ENCODE measurements at regions not wholly inside any gene's neighbourhood (a gene's known extent, or its start where the extent isn't known, plus 50 kb on each side); places are given as distances from the start of the nearest gene placed in this dataset.
"Not testable (repeated sequence)": the region's sequence is repeated elsewhere in the genome, so short reads cannot be mapped to it uniquely, and the experiment has no call there.

DNA sequence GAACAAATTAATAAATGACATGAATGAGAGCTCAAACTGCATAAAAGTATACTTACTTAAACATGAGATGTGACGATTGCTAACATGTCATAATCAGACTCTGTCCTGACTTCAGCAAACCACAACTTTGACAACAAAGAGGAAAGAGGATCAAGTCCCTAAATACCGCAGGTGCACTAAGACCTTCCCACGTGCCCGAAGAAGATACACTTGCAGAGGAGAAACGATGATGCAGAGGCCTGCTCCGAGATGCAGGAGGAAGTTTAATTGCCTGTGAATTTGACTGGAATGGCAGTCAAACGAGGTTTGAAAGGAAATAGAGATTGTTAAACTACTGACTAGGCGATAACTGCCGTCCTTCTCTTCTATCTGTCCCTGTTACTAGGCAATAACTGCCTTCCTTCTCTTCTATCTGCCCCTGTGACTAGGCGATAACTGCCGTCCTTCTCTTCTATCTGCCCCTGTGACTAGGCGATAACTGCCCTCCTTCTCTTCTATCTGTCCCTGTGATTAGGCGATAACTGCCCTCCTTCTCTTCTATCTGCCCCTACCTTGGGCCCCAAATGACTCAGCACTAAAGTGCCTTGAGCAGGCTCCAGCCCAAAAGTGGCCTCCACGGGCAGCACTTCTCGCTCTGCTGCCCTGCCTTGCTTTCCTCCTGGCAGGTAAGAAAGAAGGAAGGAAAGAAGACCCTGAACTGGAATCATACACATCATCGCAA lies 2226.0 kb upstream of the DEFB115 start:
- H3K9me3 ChIP-seq; DNase-seq; H3K27ac ChIP-seq; H3K4me3 ChIP-seq; H3K27me3 ChIP-seq; H3K4me1 ChIP-seq; intact Hi-C loops (cut with DNase I; ENCODE audit: low total_unique reads); H3K36me3 ChIP-seq: not testable (repeated sequence)

DNA sequence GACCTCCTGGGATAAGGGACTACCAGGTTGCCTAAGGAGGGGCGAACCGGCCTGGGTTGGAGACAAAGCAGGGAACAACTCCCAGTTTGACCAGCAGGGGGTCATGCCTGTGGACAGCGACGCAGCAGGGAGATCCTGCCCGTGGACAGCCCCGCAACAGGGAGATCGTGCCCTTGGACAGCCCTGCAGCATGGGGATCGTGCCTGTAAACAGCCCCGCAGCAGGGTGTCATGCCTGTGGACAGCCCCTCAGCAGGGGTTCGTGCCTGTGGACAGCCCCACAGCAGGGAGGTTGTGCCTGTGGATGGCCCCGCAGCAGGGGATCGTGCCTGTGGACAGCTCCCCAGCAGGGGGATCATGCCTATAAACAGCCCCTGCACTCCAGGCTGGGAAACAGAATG lies 2213.2 kb upstream of the DEFB115 start:
- DNase-seq; H3K4me1 ChIP-seq; H3K27me3 ChIP-seq; intact Hi-C loops (cut with DNase I; ENCODE audit: low total_unique reads); H3K27ac ChIP-seq; H3K36me3 ChIP-seq; H3K9me3 ChIP-seq; H3K4me3 ChIP-seq: not testable (repeated sequence)

DNA sequence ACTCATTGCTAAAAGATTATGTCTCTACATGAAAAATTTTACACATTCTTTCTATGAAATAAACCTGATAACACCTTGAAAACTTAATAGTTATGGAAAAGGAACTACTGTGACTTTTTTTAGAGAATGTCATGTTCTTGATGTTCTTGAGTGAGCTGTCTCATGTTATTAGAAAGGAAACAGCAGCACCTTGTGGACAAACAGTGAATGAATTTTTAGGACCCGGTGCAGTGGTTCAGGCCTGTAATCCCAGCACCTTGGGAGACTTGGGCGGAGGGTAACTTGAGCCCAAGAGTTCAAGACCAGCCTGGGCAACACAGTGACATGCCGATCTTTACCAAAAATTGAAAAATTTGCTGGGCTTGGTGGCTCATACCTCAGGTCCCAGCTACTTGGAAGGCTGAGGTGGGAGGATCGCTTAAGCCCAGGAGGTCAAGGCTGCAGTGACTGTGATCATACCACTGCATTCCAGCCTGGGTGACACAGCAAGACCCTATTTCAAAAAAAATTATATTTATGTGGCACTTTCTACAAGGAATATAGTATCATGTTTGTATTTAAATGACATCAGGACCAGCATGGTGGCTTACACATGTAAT lies 2207.4 kb upstream of the DEFB115 start:
- DNase-seq; H3K27me3 ChIP-seq; H3K9me3 ChIP-seq; H3K4me1 ChIP-seq; H3K4me3 ChIP-seq; H3K27ac ChIP-seq; H3K36me3 ChIP-seq; intact Hi-C loops (cut with DNase I; ENCODE audit: low total_unique reads): not testable (repeated sequence)

DNA sequence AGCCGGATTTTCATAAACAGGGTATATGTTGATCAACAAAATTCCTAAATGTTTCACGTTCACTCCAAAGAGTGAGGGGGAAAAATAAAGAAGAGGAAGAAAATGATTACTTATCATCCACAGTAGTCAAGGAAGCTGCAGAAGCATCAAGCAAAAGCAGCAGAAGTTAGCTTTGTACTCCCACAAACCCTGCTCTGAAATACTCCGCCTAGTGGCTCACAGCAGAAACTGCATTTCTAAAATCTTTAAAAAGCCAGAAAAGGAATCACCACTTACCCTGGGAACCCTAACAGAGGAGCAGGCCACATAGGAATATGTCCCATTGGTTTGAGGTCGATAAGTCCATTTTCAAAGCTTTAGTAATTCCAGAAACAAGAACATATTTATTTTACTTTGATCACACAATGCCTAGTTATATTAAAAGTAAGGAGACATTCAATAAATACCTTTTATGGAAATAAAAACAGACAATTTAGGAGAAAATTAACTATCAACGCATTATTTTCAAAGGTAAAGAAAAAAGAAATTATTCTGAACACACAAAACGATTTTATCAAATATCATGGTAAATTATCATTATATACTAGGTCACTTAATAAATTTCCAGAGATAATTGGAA lies 2199.5 kb upstream of the DEFB115 start:
- H3K27ac ChIP-seq; H3K4me1 ChIP-seq; H3K9me3 ChIP-seq; H3K4me3 ChIP-seq; intact Hi-C loops (cut with DNase I; ENCODE audit: low total_unique reads); H3K27me3 ChIP-seq; DNase-seq; H3K36me3 ChIP-seq: not testable (repeated sequence)
- TF ChIP-seq, protein P1, sequence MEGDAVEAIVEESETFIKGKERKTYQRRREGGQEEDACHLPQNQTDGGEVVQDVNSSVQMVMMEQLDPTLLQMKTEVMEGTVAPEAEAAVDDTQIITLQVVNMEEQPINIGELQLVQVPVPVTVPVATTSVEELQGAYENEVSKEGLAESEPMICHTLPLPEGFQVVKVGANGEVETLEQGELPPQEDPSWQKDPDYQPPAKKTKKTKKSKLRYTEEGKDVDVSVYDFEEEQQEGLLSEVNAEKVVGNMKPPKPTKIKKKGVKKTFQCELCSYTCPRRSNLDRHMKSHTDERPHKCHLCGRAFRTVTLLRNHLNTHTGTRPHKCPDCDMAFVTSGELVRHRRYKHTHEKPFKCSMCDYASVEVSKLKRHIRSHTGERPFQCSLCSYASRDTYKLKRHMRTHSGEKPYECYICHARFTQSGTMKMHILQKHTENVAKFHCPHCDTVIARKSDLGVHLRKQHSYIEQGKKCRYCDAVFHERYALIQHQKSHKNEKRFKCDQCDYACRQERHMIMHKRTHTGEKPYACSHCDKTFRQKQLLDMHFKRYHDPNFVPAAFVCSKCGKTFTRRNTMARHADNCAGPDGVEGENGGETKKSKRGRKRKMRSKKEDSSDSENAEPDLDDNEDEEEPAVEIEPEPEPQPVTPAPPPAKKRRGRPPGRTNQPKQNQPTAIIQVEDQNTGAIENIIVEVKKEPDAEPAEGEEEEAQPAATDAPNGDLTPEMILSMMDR (IDR thresholded peaks at IDR 0.05), result peak; percentile 23 to 29

DNA sequence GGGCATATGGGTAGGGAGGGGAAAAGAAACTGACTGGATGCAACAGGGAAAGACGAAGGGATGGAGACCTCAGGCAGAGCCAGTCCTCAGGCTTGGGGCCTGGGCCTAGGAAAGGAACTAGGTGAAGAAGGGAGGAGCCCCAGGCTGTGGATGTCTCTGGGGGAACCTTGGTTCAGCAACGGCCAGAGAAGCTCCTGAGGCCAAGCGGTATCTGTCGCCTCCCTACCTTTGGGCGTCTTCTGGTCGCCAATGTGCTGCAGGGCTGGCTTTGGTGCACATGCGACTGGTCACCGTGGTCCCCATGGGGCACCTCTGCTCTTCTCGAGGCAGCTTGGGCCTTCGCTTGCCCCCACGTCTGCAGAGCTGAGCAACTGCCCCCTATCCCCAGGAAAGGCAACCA lies 2195.0 kb upstream of the DEFB115 start:
- H3K4me1 ChIP-seq; H3K27ac ChIP-seq; H3K36me3 ChIP-seq; H3K4me3 ChIP-seq; H3K27me3 ChIP-seq; intact Hi-C loops (cut with DNase I; ENCODE audit: low total_unique reads); DNase-seq: not testable (repeated sequence)
- peaks cover 0 to 20% (median 6%) of the 10 kb centered on the region in 3 donors for H3K9me3 ChIP-seq

DNA sequence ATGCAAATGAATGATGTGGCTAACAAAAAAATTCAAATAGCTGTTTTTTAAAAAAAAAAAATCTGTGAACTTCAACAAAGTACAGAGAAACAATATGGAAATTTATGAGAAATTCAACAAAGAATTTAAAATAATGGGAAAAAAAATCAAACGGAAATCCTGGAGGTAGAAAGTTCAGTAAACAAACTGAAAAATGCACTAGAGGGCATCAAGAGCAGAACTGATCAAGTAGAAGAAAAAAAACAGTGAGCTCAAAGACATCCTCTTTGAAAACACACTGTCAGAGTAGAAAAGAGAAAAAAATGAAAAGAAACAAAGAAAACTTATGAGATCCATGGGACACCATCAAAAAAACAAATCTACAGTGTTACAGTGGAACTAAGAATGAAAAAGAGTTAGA lies 2191.1 kb upstream of the DEFB115 start:
- intact Hi-C loops (cut with DNase I; ENCODE audit: low total_unique reads); H3K27ac ChIP-seq; H3K27me3 ChIP-seq; H3K36me3 ChIP-seq; H3K4me3 ChIP-seq; H3K4me1 ChIP-seq; DNase-seq: not testable (repeated sequence)
- peaks cover 0 to 23% (median 6%) of the 10 kb centered on the region in 3 donors for H3K9me3 ChIP-seq

DNA sequence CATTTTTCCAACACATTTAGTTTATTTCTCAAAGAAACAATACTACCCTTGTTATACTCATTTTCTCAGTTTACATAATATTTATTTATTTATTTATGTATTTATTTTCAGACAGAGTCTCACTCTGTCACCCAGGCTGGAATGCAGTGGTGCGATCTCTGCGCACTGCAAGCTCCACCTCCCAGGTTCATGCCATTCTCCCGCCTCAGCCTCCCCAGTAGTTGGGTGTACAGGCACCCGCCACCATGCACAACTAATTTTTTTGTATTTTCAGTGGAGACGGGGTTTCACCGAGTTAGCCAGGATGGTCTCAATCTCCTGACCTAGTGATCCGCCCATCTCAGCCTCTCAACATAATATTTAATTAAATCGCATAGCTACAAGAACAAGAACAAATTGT lies 2183.8 kb upstream of the DEFB115 start:
- H3K36me3 ChIP-seq; intact Hi-C loops (cut with DNase I; ENCODE audit: low total_unique reads); H3K4me3 ChIP-seq; H3K27me3 ChIP-seq; DNase-seq; H3K9me3 ChIP-seq; H3K27ac ChIP-seq; H3K4me1 ChIP-seq: not testable (repeated sequence)

DNA sequence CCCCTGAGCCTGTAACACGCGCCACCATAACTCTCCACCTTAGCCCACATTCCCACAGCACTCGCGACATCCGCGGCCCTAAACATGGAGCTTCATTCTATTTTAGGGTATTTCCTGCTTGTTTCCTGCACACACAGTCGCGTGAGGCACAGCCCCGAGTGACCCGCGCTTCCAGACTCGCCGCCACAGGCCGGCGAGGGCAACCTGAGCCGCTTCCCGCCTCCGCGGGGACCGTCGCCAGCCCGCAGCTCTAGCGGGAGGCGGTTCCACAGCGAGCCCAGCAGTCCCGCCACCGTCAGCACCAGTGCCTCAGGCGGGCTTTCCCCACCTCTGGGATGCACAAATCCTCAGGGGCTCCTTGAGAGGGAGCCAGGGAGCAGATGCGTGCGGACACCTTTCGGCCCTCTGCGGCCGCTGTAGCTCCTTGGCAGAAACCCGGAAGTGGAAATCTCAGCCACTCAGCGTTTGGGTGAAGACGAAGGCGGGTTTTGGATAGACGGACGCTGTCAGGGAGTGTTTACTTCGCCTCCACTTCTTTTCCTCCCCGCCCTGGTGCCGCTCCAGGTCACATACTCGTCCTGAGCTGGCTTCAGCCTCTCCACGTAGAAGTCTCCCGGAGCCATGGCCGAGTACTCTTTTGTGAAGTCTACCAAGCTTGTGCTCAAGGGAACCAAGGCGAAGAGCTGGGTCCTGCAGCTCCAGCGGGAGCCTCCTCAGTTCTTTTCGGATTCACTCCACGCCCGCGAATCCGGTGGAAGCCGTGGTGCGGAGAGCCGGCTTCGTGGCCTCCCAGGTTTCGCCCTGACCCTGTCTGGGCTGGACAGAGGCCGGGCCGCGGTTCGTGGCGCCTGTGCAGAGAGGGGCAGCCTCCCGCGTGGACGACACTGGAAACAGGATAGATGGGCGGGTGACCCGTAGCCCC lies 2177.4 kb upstream of the DEFB115 start:
- H3K4me3 ChIP-seq, result peak overlapping the region; percentile 30 to 70
- TF ChIP-seq, protein P1 (IDR thresholded peaks at IDR 0.05), result no peak
- H3K36me3 ChIP-seq, result no peaks in the 10 kb centered on the region
- H3K4me1 ChIP-seq, result no peaks in the 10 kb centered on the region
- H3K27me3 ChIP-seq, result no peaks in the 10 kb centered on the region
- peaks cover 0 to 12% (median 5%) of the 10 kb centered on the region in 3 donors for H3K9me3 ChIP-seq
- intact Hi-C loops (cut with DNase I; ENCODE audit: low total_unique reads), result no loop called here
- peak overlapping the region in 1 of 2 donors; percentile 52 for H3K27ac ChIP-seq
- peak in 1 of 2 donors; percentile 71 for DNase-seq

DNA sequence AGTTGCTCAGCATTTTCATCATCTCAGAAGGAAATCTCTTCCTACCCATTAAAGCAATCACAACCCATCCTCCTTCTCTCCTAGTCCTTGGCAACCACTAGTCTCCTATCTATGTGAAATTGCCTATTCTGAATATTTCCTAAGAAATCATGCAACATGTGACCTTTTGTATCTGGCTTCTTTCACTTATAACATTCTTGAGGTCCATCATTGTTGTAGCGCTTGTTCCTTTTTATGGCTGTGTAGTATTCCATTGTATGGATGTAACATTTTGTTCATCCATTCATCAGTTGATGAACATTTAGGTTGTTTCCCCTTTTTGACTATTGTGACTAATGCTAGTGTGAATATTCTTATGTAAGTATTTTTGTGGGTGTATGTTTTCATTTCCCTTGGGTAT lies 2175.8 kb upstream of the DEFB115 start:
- H3K4me3 ChIP-seq; DNase-seq; intact Hi-C loops (cut with DNase I; ENCODE audit: low total_unique reads); H3K4me1 ChIP-seq; H3K27ac ChIP-seq; H3K27me3 ChIP-seq; H3K36me3 ChIP-seq: not testable (repeated sequence)
- peaks cover 0 to 12% (median 0%) of the 10 kb centered on the region in 3 donors for H3K9me3 ChIP-seq
